HL-60 (cell line): ENCODE measurements at regions not wholly inside any gene's neighbourhood (a gene's known extent, or its start where the extent isn't known, plus 50 kb on each side); places are given as distances from the start of the nearest gene placed in this dataset.

Source experiments
- GABPA ChIP-seq: IDR thresholded peaks from 2 replicates; pipeline ENCODE4 v1.6.1; 2012; ENCODE audit warnings: low read depth
- TF ChIP-seq, protein P1 (sequence below): IDR thresholded peaks from one replicate; pipeline ENCODE4 v1.5.1; 2011; ENCODE audit warnings: low read length, control low read depth, inconsistent platforms; ENCODE audit not compliant: insufficient read depth

DNA sequence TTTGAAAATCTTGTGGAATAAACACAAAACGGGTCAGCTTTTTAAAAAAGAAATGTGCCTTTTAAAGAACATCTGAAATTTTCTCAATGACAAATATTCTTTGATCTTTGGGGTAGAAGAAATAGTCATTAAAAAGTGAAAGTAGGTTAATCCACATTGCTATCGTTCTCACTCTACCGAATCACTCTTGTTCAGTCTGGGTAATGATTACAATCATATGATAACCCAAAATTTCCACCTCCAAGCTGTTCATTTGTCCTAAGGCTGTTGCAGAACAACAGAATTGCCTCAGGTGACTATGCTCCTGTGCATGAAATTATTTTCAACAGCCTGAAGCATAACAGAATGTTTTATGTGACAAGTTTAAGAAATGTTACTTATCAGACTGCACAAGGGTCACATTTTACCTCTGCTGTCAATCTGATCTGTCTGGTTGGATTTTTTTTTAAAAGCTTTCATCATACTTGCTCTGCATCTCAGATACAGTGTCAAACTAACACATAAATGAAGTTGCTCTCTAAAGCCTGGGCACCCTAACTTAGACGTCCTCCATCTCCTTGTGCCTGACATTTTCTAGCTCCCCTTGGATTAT is 227.3 kb downstream of the LURAP1L start:
- TF ChIP-seq, protein P1, sequence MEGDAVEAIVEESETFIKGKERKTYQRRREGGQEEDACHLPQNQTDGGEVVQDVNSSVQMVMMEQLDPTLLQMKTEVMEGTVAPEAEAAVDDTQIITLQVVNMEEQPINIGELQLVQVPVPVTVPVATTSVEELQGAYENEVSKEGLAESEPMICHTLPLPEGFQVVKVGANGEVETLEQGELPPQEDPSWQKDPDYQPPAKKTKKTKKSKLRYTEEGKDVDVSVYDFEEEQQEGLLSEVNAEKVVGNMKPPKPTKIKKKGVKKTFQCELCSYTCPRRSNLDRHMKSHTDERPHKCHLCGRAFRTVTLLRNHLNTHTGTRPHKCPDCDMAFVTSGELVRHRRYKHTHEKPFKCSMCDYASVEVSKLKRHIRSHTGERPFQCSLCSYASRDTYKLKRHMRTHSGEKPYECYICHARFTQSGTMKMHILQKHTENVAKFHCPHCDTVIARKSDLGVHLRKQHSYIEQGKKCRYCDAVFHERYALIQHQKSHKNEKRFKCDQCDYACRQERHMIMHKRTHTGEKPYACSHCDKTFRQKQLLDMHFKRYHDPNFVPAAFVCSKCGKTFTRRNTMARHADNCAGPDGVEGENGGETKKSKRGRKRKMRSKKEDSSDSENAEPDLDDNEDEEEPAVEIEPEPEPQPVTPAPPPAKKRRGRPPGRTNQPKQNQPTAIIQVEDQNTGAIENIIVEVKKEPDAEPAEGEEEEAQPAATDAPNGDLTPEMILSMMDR, result no peak
- TF ChIP-seq GABPA, result no peak
